ENCODE measurements at regions not wholly inside any gene's neighbourhood (a gene's known extent, or its start where the extent isn't known, plus 50 kb on each side); places are given as distances from the start of the nearest gene placed in this dataset.

- no peak for ATAC-seq
- no peak for TF ChIP-seq ESRRG (CRISPR knock-in tag; IDR thresholded peaks at IDR 0.05)
- no peak for TF ChIP-seq GLIS3 (CRISPR knock-in tag; IDR thresholded peaks at IDR 0.05)
- TF ChIP-seq TSHZ2 (CRISPR knock-in tag; IDR thresholded peaks at IDR 0.05) = no peak
- TF ChIP-seq CSRNP3 (CRISPR knock-in tag; IDR thresholded peaks at IDR 0.05) = no peak
- no peak for TF ChIP-seq ZFP3 (CRISPR knock-in tag; IDR thresholded peaks at IDR 0.05)
- no peak for TF ChIP-seq ZFP30 (CRISPR knock-in tag; IDR thresholded peaks at IDR 0.05)
- no peak for TF ChIP-seq CREB5 (CRISPR knock-in tag; IDR thresholded peaks at IDR 0.05; ENCODE audit: low read depth)
- TF ChIP-seq POU6F1 (CRISPR knock-in tag; IDR thresholded peaks at IDR 0.05; ENCODE audit: borderline replicate concordance, low read depth) = no peak
- TF ChIP-seq ZC3H10 (CRISPR knock-in tag; IDR thresholded peaks at IDR 0.05) = no peak
- no peak for TF ChIP-seq SNAI2 (CRISPR knock-in tag; IDR thresholded peaks at IDR 0.05)
- no peak for TF ChIP-seq TOX (CRISPR knock-in tag; IDR thresholded peaks at IDR 0.05; ENCODE audit: borderline replicate concordance)
- no peak for TF ChIP-seq PATZ1 (CRISPR knock-in tag; IDR thresholded peaks at IDR 0.05; ENCODE audit: borderline replicate concordance)
- no peak for TF ChIP-seq ISL1 (CRISPR knock-in tag; IDR thresholded peaks at IDR 0.05)
- no peak for TF ChIP-seq ZNF565 (CRISPR knock-in tag; conservative IDR thresholded peaks at IDR 0.05; ENCODE audit: low read depth)
- no peak for TF ChIP-seq ZNF70 (CRISPR knock-in tag; IDR thresholded peaks at IDR 0.05)
- no peak for TF ChIP-seq PPARA (CRISPR knock-in tag; IDR thresholded peaks at IDR 0.05; ENCODE audit: borderline replicate concordance)
- no peak for TF ChIP-seq TCF4 (CRISPR knock-in tag; IDR thresholded peaks at IDR 0.05; ENCODE audit: borderline replicate concordance)
- no peak for TF ChIP-seq BACH2 (CRISPR knock-in tag; IDR thresholded peaks at IDR 0.05; ENCODE audit: borderline replicate concordance)
Measured at GRCh38 chr3:116821371-116821770, 111.8 kb downstream of the TUSC7 start.

GRCh38 chr3:116824208-116824607 is 114.6 kb downstream of the TUSC7 start:
- TF ChIP-seq CSRNP3 (CRISPR knock-in tag; IDR thresholded peaks at IDR 0.05) (no peak), ZC3H10 (CRISPR knock-in tag; IDR thresholded peaks at IDR 0.05) (no peak)
- no peak for ATAC-seq

- TF ChIP-seq ZNF8 (CRISPR knock-in tag; IDR thresholded peaks at IDR 0.05) (no peak), BACH2 (CRISPR knock-in tag; IDR thresholded peaks at IDR 0.05; ENCODE audit: borderline replicate concordance) (no peak), TCF4 (CRISPR knock-in tag; IDR thresholded peaks at IDR 0.05; ENCODE audit: borderline replicate concordance) (no peak), ZC3H10 (CRISPR knock-in tag; IDR thresholded peaks at IDR 0.05) (no peak), ISL1 (CRISPR knock-in tag; IDR thresholded peaks at IDR 0.05) (no peak), ZFP30 (CRISPR knock-in tag; IDR thresholded peaks at IDR 0.05) (no peak), RARB (CRISPR knock-in tag; IDR thresholded peaks at IDR 0.05) (no peak)
- ATAC-seq = no peak
Measured at GRCh38 chr3:116833202-116833601, 123.6 kb downstream of the TUSC7 start.

All from SK-N-SH treated with all-trans-retinoic acid at 6 μM for 48 hours (cell line).